Mesenchymal stem cell (in vitro differentiated cells and primary cell): ENCODE measurements at regions not wholly inside any gene's neighbourhood (a gene's known extent, or its start where the extent isn't known, plus 50 kb on each side); places are given as distances from the start of the nearest gene placed in this dataset.

Experiments
- DNase-seq: peaks from one replicate; pipeline ENCODE4 v3.0.0-alpha.2; 2013
- H2AFZ ChIP-seq: one replicate; pipeline ENCODE4 v1.6.1; 2013; ENCODE audit warnings: low read depth, mild to moderate bottlenecking, control low read depth, inconsistent platforms, low read length, moderate library complexity
- H2AK5ac ChIP-seq: 2 replicates; pipeline ENCODE4 v1.6.1; 2013; ENCODE audit warnings: low read length, moderate library complexity, mild to moderate bottlenecking, inconsistent platforms; ENCODE audit not compliant: severe bottlenecking
- H2BK120ac ChIP-seq: one replicate; pipeline ENCODE4 v1.6.1; 2013; ENCODE audit warnings: low read depth, mild to moderate bottlenecking, inconsistent platforms, low read length, moderate library complexity
- H2BK12ac ChIP-seq, 2 experiments: one replicate each; pipeline ENCODE4 v1.6.1; 2013; ENCODE audit warnings: inconsistent platforms in 2 of 2, low read length in 2 of 2, mild to moderate bottlenecking in 2 of 2, moderate library complexity in 2 of 2, control low read depth in 1 of 2
- H2BK15ac ChIP-seq: one replicate; pipeline ENCODE4 v1.6.1; 2013; ENCODE audit warnings: mild to moderate bottlenecking, low read depth, inconsistent platforms; ENCODE audit not compliant: poor library complexity, severe bottlenecking
- H2BK5ac ChIP-seq: 2 replicates; pipeline ENCODE4 v1.6.1; 2013; ENCODE audit warnings: low read depth, mild to moderate bottlenecking, low read length, control low read depth, inconsistent platforms; ENCODE audit not compliant: poor library complexity, severe bottlenecking
- H3K14ac ChIP-seq, 2 experiments: one replicate each; pipeline ENCODE4 v1.6.1; 2013; ENCODE audit warnings: inconsistent platforms in 2 of 2, low read length in 2 of 2, control low read depth in 1 of 2, mild to moderate bottlenecking in 1 of 2, moderate library complexity in 1 of 2
- H3K18ac ChIP-seq, 2 experiments: one replicate each; pipeline ENCODE4 v1.6.1; 2013; ENCODE audit warnings: inconsistent platforms in 2 of 2, low read length in 2 of 2, control low read depth in 1 of 2, low read depth in 1 of 2, mild to moderate bottlenecking in 1 of 2
- H3K23ac ChIP-seq, 2 experiments: one replicate each; pipeline ENCODE4 v1.6.1; 2013; ENCODE audit warnings: inconsistent platforms in 2 of 2, low read length in 2 of 2, mild to moderate bottlenecking in 2 of 2, moderate library complexity in 2 of 2, control low read depth in 1 of 2
- H3K27ac ChIP-seq: 2 replicates; pipeline ENCODE4 v1.5.1; 2013; ENCODE audit warnings: mild to moderate bottlenecking, moderate library complexity, low read length, control low read depth, inconsistent platforms; ENCODE audit not compliant: poor library complexity, severe bottlenecking
- H3K27me3 ChIP-seq, 2 experiments: 2 replicates each; pipeline versions ENCODE4 v1.6.1 to v1.7.0; 2013; ENCODE audit warnings: low read length in 2 of 2, mild to moderate bottlenecking in 2 of 2, moderate library complexity in 2 of 2, control low read depth in 1 of 2, inconsistent platforms in 1 of 2; ENCODE audit not compliant: control insufficient read depth in 1 of 2, insufficient read depth in 1 of 2
- H3K36me3 ChIP-seq, 2 experiments: 2 replicates each; pipeline versions ENCODE4 v1.6.1 to v1.7.0; 2013; ENCODE audit warnings: low read length in 2 of 2, control low read depth in 1 of 2, inconsistent platforms in 1 of 2, low read depth in 1 of 2, mild to moderate bottlenecking in 1 of 2; ENCODE audit not compliant: insufficient read depth in 2 of 2, control insufficient read depth in 1 of 2
- H3K4ac ChIP-seq, 2 experiments: one replicate each; pipeline ENCODE4 v1.6.1; 2013; ENCODE audit warnings: inconsistent platforms in 2 of 2, low read length in 2 of 2, mild to moderate bottlenecking in 2 of 2, moderate library complexity in 2 of 2, control low read depth in 1 of 2, low read depth in 1 of 2
- H3K4me1 ChIP-seq: 2 replicates; pipeline ENCODE4 v1.6.1; 2013; ENCODE audit warnings: low read depth, low read length, control low read depth; ENCODE audit not compliant: control insufficient read depth, insufficient read depth
- H3K4me2 ChIP-seq: 2 replicates; pipeline ENCODE4 v1.6.1; 2013; ENCODE audit warnings: low read length, mild to moderate bottlenecking, inconsistent platforms; ENCODE audit not compliant: poor library complexity, severe bottlenecking
- H3K4me3 ChIP-seq, 2 experiments: 2 replicates each; pipeline versions ENCODE4 v1.5.1 to v1.7.0; 2013; ENCODE audit warnings: low read length in 2 of 2, mild to moderate bottlenecking in 2 of 2, control low read depth in 1 of 2, low read depth in 1 of 2; ENCODE audit not compliant: insufficient read depth in 1 of 2
- H3K79me1 ChIP-seq: replicated peaks from 2 replicates; pipeline ENCODE4 v1.6.1; 2013; ENCODE audit warnings: mild to moderate bottlenecking, control low read depth, low read length, inconsistent platforms; ENCODE audit not compliant: poor library complexity, severe bottlenecking
- H3K9ac ChIP-seq: 2 replicates; pipeline ENCODE4 v1.7.0; 2013; ENCODE audit warnings: mild to moderate bottlenecking, low read length, moderate library complexity
- H3K9me3 ChIP-seq: 2 replicates; pipeline ENCODE4 v1.7.0; 2013; ENCODE audit warnings: mild to moderate bottlenecking, low read length; ENCODE audit not compliant: control insufficient read depth
- H4K8ac ChIP-seq: one replicate; pipeline ENCODE4 v1.6.1; 2013; ENCODE audit warnings: inconsistent platforms, mild to moderate bottlenecking, low read length, moderate library complexity
- H4K91ac ChIP-seq: one replicate; pipeline ENCODE4 v1.6.1; 2013; ENCODE audit warnings: mild to moderate bottlenecking, low read length, inconsistent platforms
- WGBS: methylation state at CpG from one replicate; pipeline ENCODE4 v1.1.7; 2013; ENCODE audit warnings: mixed read lengths; 5-methylcytosine and 5-hydroxymethylcytosine counted together

GRCh38 chr13:79241697-79242096, 164.4 kb downstream of the RBM26 start:
- no peak overlapping the region for H2BK12ac ChIP-seq
- no peak for DNase-seq
- no peaks in the 10 kb centered on the region for H3K36me3 ChIP-seq
- H4K91ac ChIP-seq, result no peak overlapping the region
- no peak overlapping the region for H2BK120ac ChIP-seq
- no peaks in the 10 kb centered on the region for H3K79me1 ChIP-seq
- no peak overlapping the region for H3K14ac ChIP-seq
- H3K18ac ChIP-seq, result no peak overlapping the region
- 65% methylated on average over 3 of the region's 4 CpGs for WGBS
- no peak overlapping the region for H3K23ac ChIP-seq
- H2AK5ac ChIP-seq, result no peak overlapping the region
- H2BK15ac ChIP-seq, result no peak overlapping the region
- H3K4me1 ChIP-seq, result peaks cover 2% of the 10 kb centered on the region
- H3K4ac ChIP-seq, result no peak overlapping the region
- no peak overlapping the region for H3K9ac ChIP-seq
- H3K4me3 ChIP-seq, result no peak overlapping the region
- no peak overlapping the region for H4K8ac ChIP-seq
- no peak overlapping the region for H3K4me2 ChIP-seq
- H3K27ac ChIP-seq, result no peak overlapping the region
- no peak overlapping the region for H2AFZ ChIP-seq
- no peaks in the 10 kb centered on the region for H3K27me3 ChIP-seq
- no peak overlapping the region for H2BK5ac ChIP-seq
- no peaks in the 10 kb centered on the region for H3K9me3 ChIP-seq

GRCh38 chr13:79237981-79238380, 168.1 kb downstream of the RBM26 start:
- no peak for DNase-seq
- Histone ChIP-seq H3K27me3 (no peaks in the 10 kb centered on the region), H3K4ac (no peak overlapping the region), H3K79me1 (no peaks in the 10 kb centered on the region), H2BK15ac (no peak overlapping the region), H3K4me2 (no peak overlapping the region), H3K27ac (no peak overlapping the region), H2AFZ (no peak overlapping the region), H3K14ac (no peak overlapping the region), H3K9ac (no peak overlapping the region), H3K4me3 (no peak overlapping the region), H2BK5ac (no peak overlapping the region), H2BK120ac (no peak overlapping the region), H4K8ac (no peak overlapping the region), H3K18ac (no peak overlapping the region), H3K4me1 (no peaks in the 10 kb centered on the region), H3K36me3 (no peaks in the 10 kb centered on the region), H3K9me3 (peaks cover 3% of the 10 kb centered on the region), H2BK12ac (no peak overlapping the region), H2AK5ac (no peak overlapping the region), H3K23ac (no peak overlapping the region), H4K91ac (no peak overlapping the region)
- WGBS, result 81% methylated on average over 3 of the region's 4 CpGs

DNA sequence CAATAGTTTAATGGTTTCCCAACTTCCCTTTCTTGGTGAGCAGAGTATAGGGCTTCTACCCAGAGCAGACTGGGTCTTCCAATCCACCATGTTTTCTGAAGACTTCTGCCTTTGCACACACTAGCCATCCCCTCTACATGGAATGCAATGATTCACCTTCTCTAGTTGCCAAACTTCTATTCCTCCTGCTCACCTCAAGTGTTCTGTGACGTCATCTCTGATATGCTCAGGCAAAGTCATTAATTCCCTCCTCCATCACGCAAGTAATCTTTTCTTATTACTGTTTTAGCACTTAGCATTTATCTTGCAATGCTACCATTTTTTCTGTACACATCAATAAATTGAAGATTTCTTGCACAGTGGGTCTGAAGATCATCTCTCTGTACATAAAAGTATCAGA, 174.2 kb downstream of the RBM26 start:
- H3K4me2 ChIP-seq, result no peak overlapping the region
- no peak overlapping the region for H2BK5ac ChIP-seq
- H3K36me3 ChIP-seq, result no peaks in the 10 kb centered on the region
- no peak for DNase-seq
- H3K18ac ChIP-seq, result no peak overlapping the region
- H2AK5ac ChIP-seq, result no peak overlapping the region
- H2BK120ac ChIP-seq, result no peak overlapping the region
- WGBS, result 84% methylated on average over 2 of the region's 2 CpGs
- no peak overlapping the region for H3K4ac ChIP-seq
- no peak overlapping the region for H3K9ac ChIP-seq
- no peaks in the 10 kb centered on the region for H3K79me1 ChIP-seq
- H3K14ac ChIP-seq, result no peak overlapping the region
- no peak overlapping the region for H3K4me3 ChIP-seq
- no peak overlapping the region for H2BK12ac ChIP-seq
- no peak overlapping the region for H3K23ac ChIP-seq
- H2AFZ ChIP-seq, result no peak overlapping the region
- H3K9me3 ChIP-seq, result peaks cover 3% of the 10 kb centered on the region
- no peak overlapping the region for H2BK15ac ChIP-seq
- H3K4me1 ChIP-seq, result no peaks in the 10 kb centered on the region
- no peak overlapping the region for H4K91ac ChIP-seq
- H3K27ac ChIP-seq, result no peak overlapping the region
- H3K27me3 ChIP-seq, result no peaks in the 10 kb centered on the region
- no peak overlapping the region for H4K8ac ChIP-seq

- no peak overlapping the region for H3K9ac ChIP-seq
- no peaks in the 10 kb centered on the region for H3K9me3 ChIP-seq
- no peak overlapping the region for H3K4me2 ChIP-seq
- no peak overlapping the region for H2AK5ac ChIP-seq
- no peak overlapping the region for H2BK120ac ChIP-seq
- H3K18ac ChIP-seq, result no peak overlapping the region
- H2AFZ ChIP-seq, result no peak overlapping the region
- H2BK12ac ChIP-seq, result no peak overlapping the region
- H3K23ac ChIP-seq, result no peak overlapping the region
- H3K36me3 ChIP-seq, result no peaks in the 10 kb centered on the region
- no peak overlapping the region for H2BK15ac ChIP-seq
- H2BK5ac ChIP-seq, result no peak overlapping the region
- no peaks in the 10 kb centered on the region for H3K27me3 ChIP-seq
- H4K91ac ChIP-seq, result no peak overlapping the region
- H3K27ac ChIP-seq, result no peak overlapping the region
- H3K79me1 ChIP-seq, result no peaks in the 10 kb centered on the region
- no peak overlapping the region for H3K14ac ChIP-seq
- WGBS, result no CpG with 5 or more reads among the region's 4 CpGs
- no peak overlapping the region for H3K4ac ChIP-seq
- no peak overlapping the region for H3K4me3 ChIP-seq
- H4K8ac ChIP-seq, result no peak overlapping the region
- no peak for DNase-seq
- no peaks in the 10 kb centered on the region for H3K4me1 ChIP-seq
Measured at GRCh38 chr13:79229761-79230160, 176.3 kb downstream of the RBM26 start.
